ENCODE measurements at regions not wholly inside any gene's neighbourhood (a gene's known extent, or its start where the extent isn't known, plus 50 kb on each side); places are given as distances from the start of the nearest gene placed in this dataset.

- no peak for DNase-seq (ENCODE audit: low spot score)
Observed at GRCh38 chr5:124664287-124664686, 82.2 kb downstream of the ZNF608 start.

GRCh38 chr5:124663101-124663506 lies 83.3 kb downstream of the ZNF608 start:
- DNase-seq (ENCODE audit: low spot score) = peak; percentile 45

GRCh38 chr5:124662181-124662781 lies 84.2 kb downstream of the ZNF608 start:
- no peak for DNase-seq (ENCODE audit: low spot score)

GRCh38 chr5:124661317-124662141 lies 84.9 kb downstream of the ZNF608 start:
- peak; percentile 74 for DNase-seq (ENCODE audit: low spot score)

- DNase-seq (ENCODE audit: low spot score) = peak; percentile 39
Observed at GRCh38 chr5:124660229-124661093, 86.0 kb downstream of the ZNF608 start.

- DNase-seq (ENCODE audit: low spot score) = no peak
Observed at GRCh38 chr5:124659798-124660197, 86.6 kb downstream of the ZNF608 start.

- DNase-seq (ENCODE audit: low spot score) = no peak
Observed at GRCh38 chr5:124658867-124659557, 87.4 kb downstream of the ZNF608 start.

- DNase-seq (ENCODE audit: low spot score) = peak; percentile 71
Observed at GRCh38 chr5:124655921-124656511, 90.4 kb downstream of the ZNF608 start.

GRCh38 chr5:124655251-124655917 lies 91.1 kb downstream of the ZNF608 start:
- peak; percentile 81 for DNase-seq (ENCODE audit: low spot score)

GRCh38 chr5:124654418-124654817 lies 92.0 kb downstream of the ZNF608 start:
- DNase-seq (ENCODE audit: low spot score) = no peak

- DNase-seq (ENCODE audit: low spot score) = no peak
Observed at GRCh38 chr5:124653666-124654065, 92.8 kb downstream of the ZNF608 start.

GRCh38 chr5:124652892-124653441 lies 93.5 kb downstream of the ZNF608 start:
- DNase-seq (ENCODE audit: low spot score) = no peak

GRCh38 chr5:124652514-124652819 lies 94.0 kb downstream of the ZNF608 start:
- DNase-seq (ENCODE audit: low spot score) = no peak

- DNase-seq (ENCODE audit: low spot score) = peak; percentile 91
Observed at GRCh38 chr5:124651663-124652513, 94.6 kb downstream of the ZNF608 start.

GRCh38 chr5:124650951-124651662 lies 95.3 kb downstream of the ZNF608 start:
- no peak for DNase-seq (ENCODE audit: low spot score)

- no peak for DNase-seq (ENCODE audit: low spot score)
Observed at GRCh38 chr5:124650147-124650561, 96.3 kb downstream of the ZNF608 start.

GRCh38 chr5:124649491-124650146 lies 96.8 kb downstream of the ZNF608 start:
- peak; percentile 74 for DNase-seq (ENCODE audit: low spot score)

- DNase-seq (ENCODE audit: low spot score) = no peak
Observed at GRCh38 chr5:124648902-124649467, 97.5 kb downstream of the ZNF608 start.

All from umbilical cord (tissue), 1 donor.